HG02840 (cell line): ENCODE measurements at regions not wholly inside any gene's neighbourhood (a gene's known extent, or its start where the extent isn't known, plus 50 kb on each side); places are given as distances from the start of the nearest gene placed in this dataset.
"Not testable (repeated sequence)": the region's sequence is repeated elsewhere in the genome, so short reads cannot be mapped to it uniquely, and the experiment has no call there.

Experiments used
- ATAC-seq: cut with Tn5 transposase; IDR thresholded peaks from one replicate; pipeline ENCODE4 v1.9.1; 2021; ENCODE audit warnings: mild to moderate bottlenecking, moderate library complexity, moderate number of reproducible peaks; ENCODE audit not compliant: unreplicated experiment, low FRiP score

DNA sequence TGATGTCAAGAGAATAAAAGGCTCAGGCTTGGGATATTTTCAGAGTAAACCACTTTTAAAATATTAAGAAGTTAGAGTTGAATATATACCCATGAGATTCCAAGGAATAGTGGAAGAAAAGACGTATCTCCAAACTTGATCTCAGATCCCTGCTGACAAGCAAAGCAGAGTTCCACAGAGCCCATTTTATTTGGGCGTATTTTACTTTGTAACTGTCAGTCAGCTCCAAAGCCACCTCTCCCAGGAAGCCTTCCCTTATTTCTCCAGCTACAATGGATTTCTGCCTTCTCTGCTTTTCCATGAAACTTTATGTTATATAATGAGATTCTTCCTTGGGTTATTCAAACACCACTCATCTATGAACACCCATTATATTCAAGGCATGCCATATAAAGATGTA lies 295.7 kb downstream of the FZD1 start:
- no peak for ATAC-seq

DNA sequence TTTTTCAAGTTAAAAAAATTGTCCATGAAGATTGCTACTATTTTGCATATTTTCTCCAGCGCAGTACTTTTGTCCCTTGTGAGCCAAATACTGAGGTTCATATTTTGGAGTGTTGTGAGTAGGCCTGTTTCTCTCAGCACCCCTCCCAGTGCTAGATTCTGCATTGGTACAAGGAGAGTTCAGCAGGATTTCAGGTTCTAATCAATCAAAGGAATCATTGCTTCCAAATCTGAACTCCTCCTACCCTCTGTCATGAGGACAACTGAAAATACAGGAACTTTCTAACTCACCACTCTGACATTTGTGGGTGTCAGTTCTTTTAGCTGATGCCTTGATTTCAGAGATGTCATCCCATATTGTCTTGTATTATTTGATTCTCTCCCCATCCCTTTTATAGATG lies 299.9 kb downstream of the FZD1 start:
- no peak for ATAC-seq

DNA sequence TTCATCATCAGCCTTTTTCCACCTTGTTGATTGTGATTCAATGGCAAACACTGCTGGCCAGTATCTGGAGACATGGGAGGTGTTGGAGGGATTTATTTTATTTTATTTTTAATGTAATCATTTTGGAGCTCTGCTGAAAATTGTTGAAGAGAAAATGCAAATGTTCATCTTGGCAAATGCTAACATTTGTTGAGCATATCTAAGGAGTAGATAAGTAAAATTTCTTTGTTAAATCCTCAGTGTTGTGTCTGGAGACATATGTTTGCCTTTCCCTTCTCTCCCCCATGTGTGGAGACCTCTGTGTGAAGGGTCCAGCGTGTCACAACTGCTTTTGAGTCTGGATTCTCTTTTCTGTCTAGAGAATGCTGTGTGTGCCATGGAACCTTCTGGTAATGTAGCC lies 300.3 kb downstream of the FZD1 start:
- no peak for ATAC-seq

DNA sequence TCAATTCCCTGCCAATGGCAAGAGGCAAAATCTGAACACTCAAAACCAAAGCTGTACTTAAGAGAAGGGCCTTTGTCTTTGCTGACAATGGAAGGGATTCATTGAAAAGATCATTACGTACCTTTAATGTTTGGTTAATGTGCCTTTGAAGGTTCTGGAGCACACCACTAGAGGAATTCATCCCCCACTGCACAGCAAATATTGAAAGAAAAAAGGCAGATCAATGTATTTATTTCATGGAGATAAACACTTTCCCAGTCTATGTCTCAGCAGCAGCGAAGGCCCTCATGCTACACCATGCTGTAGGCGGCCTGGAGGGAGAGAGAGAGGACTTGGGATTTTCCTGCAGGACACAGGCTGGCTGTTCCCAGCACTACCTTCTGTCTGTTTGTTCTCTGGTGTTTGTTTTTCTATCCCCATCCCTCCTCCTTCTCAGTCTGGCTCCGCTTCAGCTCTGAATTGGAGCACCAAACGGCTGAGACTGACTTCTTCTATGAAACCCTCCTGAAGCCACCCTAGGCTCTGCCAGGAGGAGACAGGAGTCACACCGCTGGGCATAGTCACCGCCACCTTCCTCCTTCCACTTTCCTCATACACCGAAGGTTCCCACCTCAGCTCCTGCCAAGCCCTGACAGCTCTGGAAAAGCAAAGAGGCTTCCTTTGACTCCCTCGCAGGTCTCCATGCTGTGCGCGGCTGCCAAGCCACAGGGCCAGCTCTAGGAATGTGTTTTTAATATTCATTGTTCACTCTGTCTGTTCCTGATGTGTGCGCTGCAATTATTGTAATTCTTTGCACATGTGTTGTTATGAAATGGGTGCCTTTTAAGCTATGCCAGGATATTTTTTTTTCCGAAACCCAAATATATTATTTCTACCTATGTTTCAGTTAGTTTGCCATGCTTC lies 301.5 kb downstream of the FZD1 start:
- no peak for ATAC-seq

DNA sequence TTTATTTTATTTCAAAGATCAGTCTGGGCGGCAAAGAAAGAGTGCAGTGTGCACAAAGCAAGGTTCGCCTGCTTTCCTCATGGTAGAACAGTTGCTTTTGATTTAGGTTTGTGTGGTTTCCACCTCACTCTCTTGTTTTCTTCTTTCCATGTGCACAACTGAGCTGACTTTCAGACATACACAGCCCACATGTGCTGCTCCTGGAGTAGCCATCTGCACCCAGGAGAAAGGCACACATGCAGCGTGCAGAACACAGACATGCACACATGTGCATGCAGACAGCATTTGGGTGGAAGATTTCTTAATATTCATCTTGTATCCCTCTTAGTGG lies 302.1 kb downstream of the FZD1 start:
- ATAC-seq = no peak

DNA sequence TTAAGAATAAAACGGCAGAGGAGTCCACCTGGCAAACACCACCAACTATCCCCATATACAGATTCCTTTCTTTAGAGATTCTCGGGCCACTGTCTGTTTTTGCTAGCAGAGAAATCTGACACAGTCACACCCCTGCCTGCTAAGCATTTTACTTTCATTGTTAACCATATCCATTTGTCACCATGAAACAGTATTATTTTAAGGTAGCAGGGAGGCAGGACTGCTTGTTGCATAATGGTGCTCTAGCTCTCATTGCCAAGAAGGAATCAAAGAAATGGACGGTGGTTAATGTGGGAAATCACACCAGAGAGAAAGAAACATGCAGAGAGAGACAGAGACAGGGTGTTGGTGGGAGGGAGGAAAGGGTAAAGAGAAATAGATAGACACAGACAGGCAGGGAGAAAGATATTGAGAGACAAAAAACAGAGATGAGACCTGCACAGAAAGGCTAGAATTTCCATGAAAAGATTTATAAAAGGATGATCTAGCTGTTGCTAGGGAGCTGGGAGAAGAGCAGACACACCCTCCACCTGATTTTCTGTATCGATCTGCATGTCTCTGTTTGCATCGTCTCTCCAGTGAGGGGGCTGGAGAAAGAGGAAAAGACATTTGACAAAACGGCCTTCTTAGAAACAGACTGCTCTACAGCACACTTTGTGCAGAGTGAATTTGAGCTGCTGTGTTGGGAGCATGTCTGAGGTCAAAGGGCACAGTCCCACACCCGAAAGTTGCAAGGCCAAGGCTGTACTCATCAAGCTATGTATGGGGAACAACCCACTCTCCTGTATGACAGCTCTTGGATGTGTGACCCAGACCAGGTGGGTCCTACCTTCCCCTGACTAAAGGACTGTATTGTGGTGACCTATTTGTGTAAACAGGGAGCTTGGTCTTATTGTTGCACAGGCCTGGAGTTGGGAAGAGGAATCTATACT lies 303.1 kb downstream of the FZD1 start:
- no peak for ATAC-seq

DNA sequence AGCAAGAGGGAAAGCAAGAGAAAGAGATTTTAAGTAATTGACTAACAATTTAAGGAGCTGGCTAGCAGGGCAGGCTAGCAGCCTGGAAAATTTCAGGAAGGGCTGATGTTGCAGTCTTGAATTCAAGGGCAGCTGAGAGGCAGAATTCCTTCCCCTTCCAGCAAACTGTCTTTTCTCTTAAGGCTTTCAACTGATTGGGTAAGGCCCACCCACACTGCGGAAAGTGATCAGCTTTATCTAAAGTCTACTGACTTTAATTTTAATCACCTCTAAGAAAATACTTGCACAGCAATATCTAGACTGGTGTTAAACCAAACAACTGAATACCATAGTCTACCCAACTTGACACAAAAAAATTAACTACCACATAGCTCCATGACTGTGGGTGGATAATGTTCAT lies 303.9 kb downstream of the FZD1 start:
- ATAC-seq = no peak

DNA sequence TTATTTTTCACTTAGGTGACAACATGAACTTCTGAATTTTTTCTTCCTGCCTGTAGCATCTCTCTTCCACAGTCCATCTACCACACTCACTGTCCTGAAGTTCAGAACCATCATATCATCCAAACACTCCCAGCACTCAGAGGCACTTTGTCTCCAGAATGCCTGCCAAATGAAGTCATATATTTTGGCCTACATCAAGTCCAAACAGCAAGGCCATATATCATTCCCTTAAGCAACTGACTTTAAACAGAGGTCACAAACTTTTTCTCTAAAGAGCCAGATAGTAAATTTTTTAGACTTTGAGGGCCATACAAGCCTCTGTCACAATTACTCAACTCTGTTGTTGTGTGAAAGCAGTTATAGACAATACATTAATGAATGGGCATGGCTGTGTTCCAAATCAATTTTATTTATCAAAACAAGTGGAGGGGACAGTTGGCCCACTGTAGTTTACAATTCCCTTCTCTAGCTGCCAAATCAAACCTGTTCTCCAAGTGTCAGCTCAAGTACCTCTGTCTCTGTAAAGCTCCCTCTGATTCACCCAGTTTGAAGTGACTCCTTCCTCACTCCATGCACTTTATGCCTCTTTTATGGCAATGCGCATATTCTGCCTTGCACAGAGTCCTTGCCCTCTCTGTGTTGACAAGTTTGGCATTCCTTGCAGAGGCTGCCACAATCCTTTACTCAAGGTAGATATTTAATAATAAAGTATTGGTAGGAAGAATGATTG lies 305.7 kb downstream of the FZD1 start:
- ATAC-seq = no peak

DNA sequence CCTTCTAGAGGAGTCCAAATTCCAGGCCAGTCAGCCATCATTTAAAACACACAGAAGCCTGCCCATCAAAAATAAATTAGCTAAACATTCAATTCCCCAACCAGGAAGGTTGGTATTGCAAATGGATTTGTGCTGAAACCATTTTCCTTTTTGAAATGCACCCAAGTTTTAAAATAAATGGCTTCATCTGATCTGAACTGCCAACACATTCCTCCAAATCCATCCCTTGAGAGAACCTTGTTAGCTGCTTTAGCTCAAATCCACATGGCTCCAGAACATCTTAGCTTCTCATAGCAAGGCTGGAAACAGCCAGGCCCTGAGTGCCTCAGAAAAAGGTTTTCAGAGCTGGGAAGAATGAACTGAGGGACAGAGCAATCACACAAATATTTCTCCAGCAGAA lies 306.3 kb downstream of the FZD1 start:
- no peak for ATAC-seq

DNA sequence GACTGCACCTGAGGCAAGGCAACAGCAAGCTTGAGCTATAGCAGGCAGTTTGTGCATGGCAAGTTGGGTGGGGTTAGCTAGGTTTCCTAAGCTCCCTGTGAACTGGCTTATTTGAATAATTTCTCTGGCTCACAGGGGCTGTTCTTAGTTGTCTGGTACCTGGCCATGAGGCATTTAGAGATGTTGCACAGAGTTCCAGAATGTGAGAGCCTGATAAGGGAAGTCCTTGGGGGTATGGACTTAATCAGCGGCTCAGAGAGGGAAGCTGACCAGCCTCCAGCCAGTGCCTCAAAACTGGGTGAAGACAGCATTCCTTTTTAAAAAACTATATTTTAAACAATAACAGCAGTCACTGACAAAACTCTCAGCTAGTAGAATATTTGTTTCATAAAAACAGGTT lies 307.4 kb downstream of the FZD1 start:
- ATAC-seq = no peak

DNA sequence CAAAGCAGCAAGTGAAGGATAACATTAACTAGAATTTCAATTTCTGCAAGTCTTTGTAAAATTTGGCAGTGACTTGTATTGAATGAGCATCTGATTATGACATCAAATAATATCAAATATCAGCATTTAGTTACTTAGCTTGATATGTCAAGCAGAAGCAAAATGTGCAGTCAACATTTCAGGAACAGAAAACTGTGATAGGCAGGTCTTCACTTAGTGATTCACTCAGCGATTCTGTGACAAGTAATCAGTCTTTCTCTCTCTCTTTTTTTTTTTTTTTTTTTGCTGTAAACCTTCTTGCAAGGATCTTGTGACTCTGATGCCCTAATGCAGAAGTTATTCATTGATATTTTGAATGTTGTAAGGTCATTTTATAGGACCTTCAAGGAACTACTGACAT lies 307.1 kb downstream of the MTERF1 start:
- no peak for ATAC-seq

DNA sequence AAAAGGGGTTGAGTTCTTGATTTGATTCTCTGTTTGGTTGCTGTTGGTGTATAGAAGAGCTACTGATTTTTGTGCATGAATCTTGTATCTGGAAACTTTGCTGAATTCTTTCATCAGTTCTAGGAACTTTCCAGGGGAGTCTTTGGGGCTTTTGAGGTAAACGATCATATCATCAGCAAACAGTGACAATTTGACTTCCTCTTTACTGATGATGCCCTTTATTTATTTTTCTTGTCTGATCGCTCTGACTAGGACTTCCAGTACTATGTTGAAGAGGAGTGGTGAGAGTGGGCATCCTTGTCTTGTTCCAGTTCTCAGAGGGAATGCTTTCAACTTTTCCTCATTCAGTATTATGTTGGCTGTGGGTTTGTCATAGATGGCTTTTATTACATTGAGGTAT lies 304.0 kb downstream of the MTERF1 start:
- ATAC-seq = not testable (repeated sequence)

DNA sequence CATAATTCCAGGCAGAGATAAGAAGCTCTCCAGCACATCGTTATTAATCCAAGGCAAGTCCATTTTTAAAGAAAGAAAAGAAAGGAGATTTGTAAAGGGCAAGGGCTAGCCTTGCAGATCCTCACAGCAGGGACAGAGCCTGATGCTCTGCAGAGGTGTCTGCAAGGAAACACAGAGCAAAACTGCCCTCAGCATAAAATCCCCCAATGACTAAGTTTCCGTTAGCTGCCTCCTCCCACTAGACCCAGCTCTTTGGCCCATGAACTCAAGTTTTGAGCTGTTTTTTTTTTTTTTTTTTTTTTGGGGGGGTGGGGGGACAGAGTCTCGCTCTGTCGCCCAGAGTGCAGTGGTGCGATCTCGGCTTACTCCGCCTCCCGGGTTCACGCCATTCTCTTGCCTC lies 300.7 kb downstream of the MTERF1 start:
- no peak for ATAC-seq

DNA sequence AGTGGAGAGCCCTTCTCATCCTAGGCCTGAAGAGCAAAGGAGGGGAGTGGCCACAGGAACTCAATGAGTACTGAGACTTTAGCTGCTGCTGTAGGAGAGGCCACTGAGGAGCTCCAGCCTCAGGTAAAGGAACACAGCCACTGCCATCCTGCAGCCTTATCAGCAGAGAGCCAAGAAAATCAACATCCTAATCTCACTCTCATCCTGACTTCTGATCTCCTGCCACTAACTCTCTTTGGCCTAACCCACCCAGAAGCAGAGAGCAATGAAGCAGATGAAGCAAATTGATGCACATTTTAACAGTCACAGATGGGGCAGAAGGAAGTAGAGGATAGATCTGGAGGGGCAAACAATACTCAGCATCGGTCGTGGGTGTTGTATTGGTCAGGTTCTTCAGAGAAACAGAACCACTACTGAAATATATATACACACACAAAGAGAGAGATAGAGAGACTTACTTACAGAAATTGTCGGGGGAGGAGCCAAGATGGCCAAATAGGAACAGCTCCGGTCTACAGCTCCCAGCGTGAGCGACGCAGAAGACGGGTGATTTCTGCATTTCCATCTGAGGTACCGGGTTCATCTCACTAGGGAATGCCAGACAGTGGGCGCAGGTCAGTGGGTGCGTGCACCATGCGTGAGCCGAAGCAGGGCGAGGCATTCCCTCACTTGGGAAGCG lies 297.6 kb downstream of the MTERF1 start:
- no peak for ATAC-seq

DNA sequence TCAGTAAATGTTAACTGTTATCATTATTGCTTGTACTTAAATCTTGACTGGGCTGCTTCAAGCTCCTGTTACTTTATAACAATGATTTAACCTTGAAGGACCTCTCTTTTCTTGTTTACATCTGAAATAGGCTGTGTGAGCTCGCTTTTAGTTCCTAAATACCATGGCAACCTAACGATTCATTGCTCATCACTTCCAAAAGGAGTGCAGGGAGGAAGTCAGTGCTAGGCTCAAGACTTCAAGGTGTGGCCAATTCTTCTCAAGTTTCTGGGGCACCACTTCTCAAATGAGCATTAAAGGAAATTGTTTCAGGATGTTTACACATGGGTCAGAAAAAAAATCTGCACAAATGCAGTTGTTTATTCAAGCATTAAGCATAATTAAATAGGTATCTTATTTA lies 284.2 kb downstream of the MTERF1 start:
- ATAC-seq = no peak

DNA sequence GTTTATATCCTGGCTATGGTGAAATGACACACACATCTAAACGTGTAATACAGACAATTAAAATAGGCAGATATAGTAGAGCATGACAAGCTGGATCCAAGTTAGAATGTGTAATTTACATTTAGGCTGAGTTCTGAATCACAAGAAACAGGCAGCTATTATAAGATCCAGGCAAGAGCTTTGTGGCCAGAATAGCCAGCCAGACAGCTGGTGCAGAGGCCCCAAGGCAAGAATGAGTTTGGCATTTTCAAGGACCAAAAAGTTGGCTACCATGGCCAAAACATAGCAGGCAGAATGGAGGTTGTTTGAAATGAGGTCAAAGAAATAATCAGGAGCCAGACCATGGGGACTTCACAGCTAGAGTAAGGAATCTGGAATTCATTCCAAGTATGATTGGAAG lies 281.7 kb downstream of the MTERF1 start:
- no peak for ATAC-seq

DNA sequence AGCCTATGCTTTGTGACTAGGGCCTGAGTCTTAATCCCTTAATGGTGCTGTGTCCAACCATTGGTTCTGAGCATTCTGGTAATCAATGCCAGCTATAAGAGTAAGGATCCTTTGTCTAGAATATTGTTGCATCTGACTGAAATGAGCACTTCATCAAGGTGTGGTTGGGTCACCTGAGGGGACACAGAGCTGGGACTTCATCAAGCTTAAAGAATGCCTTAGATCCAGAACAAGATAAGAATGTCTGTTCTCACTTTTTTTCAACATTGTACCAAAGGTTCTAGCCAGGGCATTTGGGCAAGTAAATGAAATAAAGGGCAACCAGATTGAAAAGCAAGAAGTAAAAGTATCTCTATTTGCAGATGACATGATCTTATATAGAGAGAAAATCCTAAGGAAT lies 280.4 kb downstream of the MTERF1 start:
- no peak for ATAC-seq

DNA sequence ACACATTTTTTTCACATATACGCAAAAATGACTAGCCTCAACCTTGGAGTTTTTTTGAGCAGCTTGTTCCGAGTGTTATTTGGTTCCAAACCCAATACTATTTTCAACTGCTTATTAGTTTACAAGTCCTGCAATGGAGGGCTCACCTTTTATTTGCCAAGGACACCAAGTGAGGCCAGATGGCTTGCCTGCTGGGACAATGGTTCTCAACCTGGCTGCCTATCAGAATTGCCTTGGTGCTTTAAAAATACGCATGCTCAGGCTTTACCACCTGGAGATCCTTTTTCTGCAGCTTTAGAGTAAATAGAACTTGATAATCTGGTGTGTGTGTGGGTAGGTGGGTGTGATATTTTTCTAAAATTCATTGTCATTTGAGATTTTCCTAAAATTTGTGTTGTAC lies 276.8 kb downstream of the MTERF1 start:
- no peak for ATAC-seq

DNA sequence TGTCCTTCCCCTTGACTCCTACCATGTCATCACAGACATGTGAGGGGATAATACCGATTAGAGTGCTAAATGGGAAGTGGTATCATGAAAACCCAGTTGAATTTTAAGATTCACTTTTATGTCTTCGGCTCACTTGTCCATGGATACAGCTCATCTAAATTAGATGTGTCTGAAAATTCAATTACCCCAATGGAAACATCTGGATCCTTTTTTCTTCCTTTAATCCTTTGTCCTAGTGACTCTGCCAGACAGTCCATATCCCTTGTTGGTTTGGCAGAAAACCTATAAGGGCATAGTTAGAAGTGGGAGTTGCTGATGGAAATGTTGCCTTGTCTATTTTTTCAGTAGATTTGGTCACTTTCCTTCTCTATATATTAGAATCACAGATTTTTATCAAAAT lies 271.9 kb downstream of the MTERF1 start:
- ATAC-seq = no peak

DNA sequence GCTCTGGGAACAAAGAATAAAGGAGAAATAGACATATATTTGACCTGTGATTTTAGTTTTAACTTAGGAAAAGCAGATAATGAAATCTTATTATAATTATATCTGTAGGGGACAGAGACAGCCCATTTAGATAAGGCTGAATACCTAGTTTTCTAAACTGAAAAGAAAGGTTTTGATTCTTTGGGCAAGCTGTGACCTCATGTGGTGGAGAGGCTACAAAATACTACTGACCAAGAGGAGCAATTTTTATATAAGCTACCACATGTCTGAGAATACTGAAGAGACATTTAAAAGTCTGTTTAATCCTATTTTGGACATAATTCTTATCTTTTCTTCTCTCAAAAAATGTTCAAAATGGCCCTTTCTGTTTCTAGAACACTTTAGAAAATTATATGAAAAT lies 271.0 kb downstream of the MTERF1 start:
- no peak for ATAC-seq
